ENCODE measurements at regions not wholly inside any gene's neighbourhood (a gene's known extent, or its start where the extent isn't known, plus 50 kb on each side); places are given as distances from the start of the nearest gene placed in this dataset.

DNA sequence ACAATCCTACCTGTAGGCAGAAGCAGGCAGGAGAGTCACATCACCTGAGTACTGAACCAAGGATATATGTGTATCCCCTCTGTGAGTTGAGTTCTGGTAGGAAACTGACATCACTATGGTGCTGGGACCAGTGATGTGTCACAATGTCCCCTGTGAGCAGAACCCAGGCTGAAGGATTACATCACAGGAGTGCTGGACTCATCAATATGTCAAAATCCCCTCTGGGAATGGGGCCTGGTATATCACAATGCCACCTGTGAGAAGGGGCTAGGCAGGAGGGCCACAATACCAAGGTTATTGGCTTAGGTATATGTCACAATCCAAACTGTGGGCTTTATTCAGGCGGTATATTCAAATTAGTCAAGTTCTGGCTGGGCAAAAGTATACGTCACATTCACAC is 2098.3 kb downstream of the TP53TG3F start (continued):
- TF ChIP-seq ZNF281 (CRISPR knock-in tag; IDR thresholded peaks at IDR 0.05) (no peak), CDX4 (CRISPR knock-in tag; IDR thresholded peaks at IDR 0.05; ENCODE audit: borderline replicate concordance) (no peak)

GRCh38 chr16:35559911-35560636 is 2100.7 kb downstream of the TP53TG3F start:
- CTCF ChIA-PET = no interaction called here
- H3K9me3 Mint-ChIP-seq = peaks cover 94% of the 10 kb centered on the region
- POLR2A ChIA-PET = no interaction called here

DNA sequence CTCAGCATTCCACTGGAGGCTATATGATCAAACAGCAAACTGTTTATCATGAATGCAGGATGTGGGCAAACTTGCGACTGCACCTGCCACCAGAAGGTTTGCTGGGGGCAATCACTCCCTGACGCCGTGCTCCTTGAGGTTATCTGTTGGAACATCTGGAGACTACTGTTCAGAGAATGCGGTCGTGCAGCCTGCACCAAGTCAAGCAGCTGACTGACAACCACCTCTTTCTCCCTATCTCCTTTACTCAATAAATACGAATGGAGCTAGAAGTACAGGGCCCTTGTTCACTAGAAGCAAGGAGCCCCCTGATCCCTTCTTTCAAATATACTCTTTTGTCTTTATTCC is 2101.2 kb downstream of the TP53TG3F start:
- no peak for DNase-seq (ENCODE audit: low spot score)
- POLR2A ChIA-PET = no interaction called here
- TF ChIP-seq, protein P1, sequence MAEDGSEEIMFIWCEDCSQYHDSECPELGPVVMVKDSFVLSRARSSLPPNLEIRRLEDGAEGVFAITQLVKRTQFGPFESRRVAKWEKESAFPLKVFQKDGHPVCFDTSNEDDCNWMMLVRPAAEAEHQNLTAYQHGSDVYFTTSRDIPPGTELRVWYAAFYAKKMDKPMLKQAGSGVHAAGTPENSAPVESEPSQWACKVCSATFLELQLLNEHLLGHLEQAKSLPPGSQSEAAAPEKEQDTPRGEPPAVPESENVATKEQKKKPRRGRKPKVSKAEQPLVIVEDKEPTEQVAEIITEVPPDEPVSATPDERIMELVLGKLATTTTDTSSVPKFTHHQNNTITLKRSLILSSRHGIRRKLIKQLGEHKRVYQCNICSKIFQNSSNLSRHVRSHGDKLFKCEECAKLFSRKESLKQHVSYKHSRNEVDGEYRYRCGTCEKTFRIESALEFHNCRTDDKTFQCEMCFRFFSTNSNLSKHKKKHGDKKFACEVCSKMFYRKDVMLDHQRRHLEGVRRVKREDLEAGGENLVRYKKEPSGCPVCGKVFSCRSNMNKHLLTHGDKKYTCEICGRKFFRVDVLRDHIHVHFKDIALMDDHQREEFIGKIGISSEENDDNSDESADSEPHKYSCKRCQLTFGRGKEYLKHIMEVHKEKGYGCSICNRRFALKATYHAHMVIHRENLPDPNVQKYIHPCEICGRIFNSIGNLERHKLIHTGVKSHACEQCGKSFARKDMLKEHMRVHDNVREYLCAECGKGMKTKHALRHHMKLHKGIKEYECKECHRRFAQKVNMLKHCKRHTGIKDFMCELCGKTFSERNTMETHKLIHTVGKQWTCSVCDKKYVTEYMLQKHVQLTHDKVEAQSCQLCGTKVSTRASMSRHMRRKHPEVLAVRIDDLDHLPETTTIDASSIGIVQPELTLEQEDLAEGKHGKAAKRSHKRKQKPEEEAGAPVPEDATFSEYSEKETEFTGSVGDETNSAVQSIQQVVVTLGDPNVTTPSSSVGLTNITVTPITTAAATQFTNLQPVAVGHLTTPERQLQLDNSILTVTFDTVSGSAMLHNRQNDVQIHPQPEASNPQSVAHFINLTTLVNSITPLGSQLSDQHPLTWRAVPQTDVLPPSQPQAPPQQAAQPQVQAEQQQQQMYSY (CRISPR knock-in tag; IDR thresholded peaks at IDR 0.05) = no peak
- TF ChIP-seq PREB (CRISPR knock-in tag; IDR thresholded peaks at IDR 0.05; ENCODE audit: borderline replicate concordance) (no peak), ZMAT4 (CRISPR knock-in tag; IDR thresholded peaks at IDR 0.05) (no peak), ZNF232 (CRISPR knock-in tag; IDR thresholded peaks at IDR 0.05) (no peak), ELF4 (CRISPR knock-in tag; IDR thresholded peaks at IDR 0.05; ENCODE audit: low read depth) (no peak), NFE2L1 (CRISPR knock-in tag; IDR thresholded peaks at IDR 0.05) (no peak), ZNF396 (CRISPR knock-in tag; IDR thresholded peaks at IDR 0.05; ENCODE audit: borderline replicate concordance) (no peak), ESRRA (CRISPR knock-in tag; IDR thresholded peaks at IDR 0.05; ENCODE audit: borderline replicate concordance) (no peak)
- TF ChIP-seq, protein P2, sequence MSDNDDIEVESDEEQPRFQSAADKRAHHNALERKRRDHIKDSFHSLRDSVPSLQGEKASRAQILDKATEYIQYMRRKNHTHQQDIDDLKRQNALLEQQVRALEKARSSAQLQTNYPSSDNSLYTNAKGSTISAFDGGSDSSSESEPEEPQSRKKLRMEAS (CRISPR knock-in tag; IDR thresholded peaks at IDR 0.05) = no peak
- CTCF ChIA-PET = no interaction called here
- peaks cover 89% of the 10 kb centered on the region for H3K36me3 Mint-ChIP-seq
- no peak overlapping the region for H3K4me3 Mint-ChIP-seq
- H3K9me3 Mint-ChIP-seq = peaks cover 94% of the 10 kb centered on the region
- H3K27ac Mint-ChIP-seq = no peak overlapping the region
- H3K27me3 Mint-ChIP-seq (ENCODE audit: low read depth) = peaks cover 10% of the 10 kb centered on the region
- H3K4me1 Mint-ChIP-seq = no peaks in the 10 kb centered on the region
- ATAC-seq = no peak

More at GRCh38 chr16:35559911-35560636, 2100.7 kb downstream of the TP53TG3F start:
- Mint-ChIP-seq H3K36me3 (peaks cover 88% of the 10 kb centered on the region), H3K4me3 (no peak overlapping the region), H3K27ac (no peak overlapping the region), H3K27me3 (ENCODE audit: low read depth) (peaks cover 8% of the 10 kb centered on the region), H3K4me1 (no peaks in the 10 kb centered on the region)
- no peak for DNase-seq (ENCODE audit: low spot score)
- ATAC-seq = no peak
- TF ChIP-seq ZNF232 (CRISPR knock-in tag; IDR thresholded peaks at IDR 0.05) = no peak

Data from WTC11 (cell line).